GM18508 (cell line): ENCODE measurements at regions not wholly inside any gene's neighbourhood (a gene's known extent, or its start where the extent isn't known, plus 50 kb on each side); places are given as distances from the start of the nearest gene placed in this dataset.
"Not testable (repeated sequence)": the region's sequence is repeated elsewhere in the genome, so short reads cannot be mapped to it uniquely, and the experiment has no call there.

Source experiments
- ATAC-seq: cut with Tn5 transposase; IDR thresholded peaks from one replicate; pipeline ENCODE4 v1.9.1; 2021; ENCODE audit warnings: moderate number of reproducible peaks; ENCODE audit not compliant: insufficient read depth, unreplicated experiment

DNA sequence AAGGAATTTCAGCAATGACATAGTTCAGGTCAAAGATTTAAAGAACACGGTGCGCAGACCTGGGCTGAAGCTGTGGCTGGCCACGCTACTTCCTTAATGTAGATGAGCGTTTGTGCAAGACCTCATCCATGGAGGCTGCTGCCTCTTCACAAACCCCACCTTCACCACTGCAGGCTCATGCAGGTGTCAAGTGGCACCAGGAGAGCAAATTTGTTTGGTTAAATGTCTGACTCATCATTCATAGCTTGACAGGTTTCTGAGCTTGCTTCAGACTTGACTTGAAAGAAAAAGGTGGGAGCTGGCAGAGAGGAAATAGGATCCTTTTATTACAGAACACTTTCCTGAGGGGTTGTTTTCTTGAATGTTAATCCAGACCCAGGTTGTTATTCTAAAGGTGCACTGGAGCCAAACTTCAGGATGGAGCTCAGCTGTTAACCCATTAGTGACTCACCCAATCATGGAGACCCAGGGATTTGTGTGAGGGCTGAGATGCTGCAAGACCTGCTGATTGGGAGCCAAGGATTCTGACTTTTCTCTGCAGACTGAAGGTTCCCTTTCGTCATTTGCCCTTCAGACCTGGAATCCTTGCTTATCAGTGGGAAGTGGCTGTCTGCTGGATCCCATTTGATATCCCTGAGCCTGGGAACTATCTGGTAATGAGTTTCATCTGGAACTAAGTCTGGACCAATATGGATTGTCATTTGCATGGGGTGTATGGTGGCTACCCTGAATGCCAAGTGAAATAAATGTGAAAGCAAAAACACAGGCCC, 315.3 kb downstream of the PTTG2 start:
- ATAC-seq, result no peak

GRCh38 chr4:38278255-38278654, 318.1 kb downstream of the PTTG2 start:
- ATAC-seq, result no peak

- no peak for ATAC-seq
Observed at GRCh38 chr4:38279077-38279476, 318.9 kb downstream of the PTTG2 start.

GRCh38 chr4:38279650-38280322, 319.6 kb downstream of the PTTG2 start:
- ATAC-seq, result no peak

DNA sequence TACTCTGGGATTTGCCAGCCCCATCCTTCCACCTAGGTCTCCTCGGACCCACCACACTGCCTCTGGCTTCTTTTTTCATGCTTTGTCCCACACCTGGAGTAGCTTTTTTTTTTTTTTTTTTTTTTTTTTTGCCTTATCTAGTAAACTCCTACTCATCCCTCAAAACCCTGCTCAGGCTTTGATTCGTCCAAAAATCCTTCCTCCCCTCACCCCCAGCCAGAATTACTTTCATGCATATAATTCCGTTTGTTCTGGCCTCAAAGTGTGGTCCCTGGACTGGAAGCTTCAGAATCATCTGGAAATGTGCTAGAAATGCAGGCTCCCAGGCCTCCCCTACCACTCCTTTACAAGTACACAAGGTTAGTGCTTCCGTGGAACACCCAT, 320.1 kb downstream of the PTTG2 start:
- ATAC-seq, result no peak

DNA sequence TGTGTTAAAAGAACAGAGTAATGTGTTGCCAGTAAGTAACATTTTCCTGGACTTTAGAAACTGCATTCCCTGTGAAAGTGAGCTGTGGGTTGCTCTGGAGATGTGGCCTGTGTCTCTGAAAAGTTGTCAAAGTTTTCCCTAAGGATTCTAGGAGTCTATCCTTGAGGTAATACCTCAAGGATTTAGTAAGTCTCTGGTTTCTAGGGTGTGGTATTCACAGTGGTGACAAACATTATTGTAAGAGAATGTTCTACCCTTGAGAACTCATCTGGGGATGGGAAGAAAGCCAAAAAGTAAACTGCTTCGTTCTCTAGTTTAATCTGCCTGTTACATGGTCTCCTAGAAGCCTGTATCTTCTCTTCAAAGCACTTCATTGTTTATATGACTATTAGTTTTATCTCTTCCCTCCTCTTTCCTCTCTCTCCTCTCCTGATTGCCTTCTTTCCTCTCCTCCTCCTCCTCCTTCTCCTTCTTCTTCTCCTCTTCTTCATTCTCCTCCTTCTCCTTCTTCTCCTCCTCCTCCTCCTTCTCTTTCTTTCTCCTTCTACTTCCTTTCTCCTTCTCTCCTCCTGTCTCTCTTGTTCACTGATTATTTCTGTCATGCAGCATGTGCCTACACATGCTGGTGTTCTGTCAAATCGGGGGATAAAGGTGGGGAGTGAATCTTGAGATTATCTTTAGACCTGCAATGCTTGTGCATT, 321.3 kb downstream of the PTTG2 start:
- ATAC-seq, result no peak

DNA sequence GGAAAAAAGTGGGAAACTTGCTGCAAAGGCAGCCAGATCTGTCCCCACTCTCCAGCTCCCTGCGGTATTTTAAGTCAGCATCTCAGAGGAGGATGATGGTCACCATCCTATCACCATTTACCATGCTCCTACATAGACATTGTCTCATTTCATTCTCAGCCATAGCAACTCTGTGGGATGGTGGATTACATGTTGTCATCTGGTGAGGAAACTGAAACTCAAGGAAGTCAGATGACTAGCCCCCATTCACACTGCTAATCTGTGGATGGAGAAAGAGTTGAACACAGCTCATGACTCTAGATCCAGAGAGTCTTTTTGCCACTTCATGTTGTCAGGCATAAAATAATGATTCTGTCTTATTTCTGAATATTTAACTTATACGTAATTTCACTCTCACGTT, 323.5 kb downstream of the PTTG2 start:
- no peak for ATAC-seq

DNA sequence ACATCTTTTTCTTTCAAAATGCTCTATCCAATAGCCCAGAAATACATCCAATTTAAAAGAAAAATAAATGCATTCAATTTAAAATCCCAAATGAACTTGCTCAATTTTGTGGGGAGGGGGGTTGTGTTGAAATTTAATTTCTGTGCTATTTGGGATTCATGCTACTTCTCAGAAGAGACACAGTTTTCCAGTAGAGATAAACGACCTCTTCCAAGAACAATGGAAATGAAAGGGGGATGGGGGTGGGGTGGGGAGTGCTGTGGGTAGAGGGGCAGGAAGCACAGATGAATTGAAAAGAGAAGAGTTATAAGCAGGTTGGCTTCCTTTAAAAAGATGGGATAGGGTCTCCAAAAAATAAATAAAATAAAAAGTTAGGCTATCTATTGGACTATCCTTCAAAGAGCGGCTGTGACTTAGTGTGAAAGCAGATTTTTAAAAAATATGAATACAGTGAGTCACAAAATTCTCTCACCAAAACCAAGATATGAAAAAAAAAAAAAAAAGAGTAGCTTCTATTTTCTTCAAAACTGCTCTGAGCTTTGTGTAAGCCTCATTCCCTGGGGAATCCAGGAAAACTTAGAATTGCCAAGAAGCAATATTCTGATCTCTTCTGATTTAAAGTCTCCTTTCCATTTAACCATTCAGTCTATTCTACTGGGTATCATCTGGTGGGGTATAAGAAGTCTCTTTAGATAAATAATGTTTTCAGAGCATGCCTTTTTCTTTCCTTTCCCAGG, 324.3 kb downstream of the PTTG2 start:
- ATAC-seq, result no peak

DNA sequence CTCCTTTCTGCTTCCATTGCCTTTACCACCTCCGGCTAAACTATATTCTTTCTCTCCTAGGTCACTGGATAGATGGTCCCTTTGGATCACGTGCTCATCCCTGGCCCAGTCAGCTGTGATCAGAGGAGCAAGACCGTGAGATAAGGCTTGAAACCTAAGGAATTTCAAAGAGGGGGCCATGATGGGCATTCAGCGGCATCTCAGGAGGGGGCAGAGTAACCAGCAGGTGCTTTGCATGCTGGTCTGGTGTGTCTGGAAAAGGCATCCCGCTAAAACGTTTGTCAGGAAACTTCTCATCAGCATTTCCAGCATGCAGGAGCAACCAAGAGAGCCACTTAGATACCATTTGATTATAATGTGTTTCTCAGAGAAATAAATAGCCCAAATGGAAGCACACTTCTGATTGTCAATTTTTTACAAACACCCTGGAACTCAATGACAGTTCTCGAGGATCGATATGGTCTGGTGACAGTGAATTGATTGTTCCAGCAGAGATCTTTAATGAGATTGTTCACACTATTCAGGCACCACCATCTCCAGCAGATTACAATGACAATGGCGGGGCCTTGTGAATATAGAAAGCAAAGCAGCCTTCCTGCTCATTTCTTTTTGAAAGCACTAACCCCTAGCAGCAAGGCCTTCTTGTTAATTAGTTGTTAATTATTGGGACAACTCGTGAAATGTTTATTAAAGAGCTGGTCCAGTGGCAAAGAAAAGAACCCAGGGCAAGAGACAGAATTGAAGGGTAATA, 327.1 kb downstream of the PTTG2 start:
- ATAC-seq, result no peak

DNA sequence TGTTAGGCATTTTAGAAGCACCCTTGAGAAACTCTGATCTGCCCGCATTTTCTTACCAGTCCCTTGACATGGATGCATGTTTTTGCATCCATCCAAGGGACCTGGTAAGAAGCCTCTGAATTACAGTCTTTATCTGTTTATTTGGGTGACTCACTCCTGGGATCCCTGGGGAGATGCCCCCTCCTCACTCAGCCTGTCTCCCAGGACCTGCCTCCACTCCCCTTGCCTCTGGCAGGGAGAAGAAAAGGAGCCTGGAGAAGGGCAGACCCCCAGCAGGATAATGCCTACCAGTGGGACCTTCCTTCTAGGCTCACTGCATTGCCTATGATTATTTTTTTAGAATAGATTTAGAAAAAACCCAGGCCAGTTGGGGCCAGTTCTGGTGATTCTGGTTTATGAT, 329.4 kb downstream of the PTTG2 start:
- ATAC-seq, result no peak

- no peak for ATAC-seq
Observed at GRCh38 chr4:38290366-38290765, 330.2 kb downstream of the PTTG2 start.

- no peak for ATAC-seq
Observed at GRCh38 chr4:38290914-38291313, 330.7 kb downstream of the PTTG2 start.

- no peak for ATAC-seq
Observed at GRCh38 chr4:38292529-38292928, 332.3 kb downstream of the PTTG2 start.

- ATAC-seq, result no peak
Observed at GRCh38 chr4:38294238-38294637, 334.0 kb downstream of the PTTG2 start.

- no peak for ATAC-seq
Observed at GRCh38 chr4:38297061-38297460, 336.9 kb downstream of the PTTG2 start.

DNA sequence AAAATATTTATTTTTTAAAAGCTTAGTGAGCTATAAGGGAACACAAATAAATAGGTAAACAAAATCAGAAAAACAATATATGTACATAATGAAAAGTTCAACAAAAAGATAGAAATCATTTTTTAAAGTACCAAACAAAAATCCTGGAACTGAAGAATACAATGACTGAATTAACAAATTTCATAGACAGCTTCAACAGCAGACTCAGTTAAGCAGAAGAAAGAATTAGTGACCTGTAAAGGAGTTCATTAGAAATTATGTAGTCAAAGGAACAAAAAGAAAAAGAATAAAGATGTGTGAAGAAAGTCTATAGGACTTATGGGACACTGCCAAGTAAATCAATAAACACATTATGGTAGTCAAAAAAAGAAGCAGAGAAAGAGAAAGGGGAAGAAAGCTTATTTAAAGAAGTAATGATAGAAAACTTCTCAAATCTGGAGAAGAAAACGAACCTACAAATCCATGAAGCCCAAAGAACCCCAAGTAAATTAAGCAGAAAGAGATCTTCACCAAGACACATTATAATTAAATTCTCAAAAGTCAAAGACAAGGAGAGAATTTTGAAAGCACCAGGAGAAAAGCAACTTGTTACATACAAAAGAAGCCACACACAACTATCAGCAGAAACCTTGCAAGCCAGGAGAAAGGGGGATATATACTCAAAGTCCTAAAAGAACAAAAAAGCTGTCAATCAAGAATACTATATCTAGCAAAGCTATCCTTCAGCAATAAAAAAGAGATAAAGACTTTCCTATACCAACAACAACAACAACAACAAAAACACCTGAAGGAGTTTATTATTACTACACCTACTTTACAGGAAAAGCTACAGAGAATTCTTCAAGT, 338.9 kb downstream of the PTTG2 start:
- ATAC-seq, result no peak

- ATAC-seq, result no peak
Observed at GRCh38 chr4:38302910-38303309, 342.7 kb downstream of the PTTG2 start.

GRCh38 chr4:38304460-38304859, 344.3 kb downstream of the PTTG2 start:
- ATAC-seq, result not testable (repeated sequence)

DNA sequence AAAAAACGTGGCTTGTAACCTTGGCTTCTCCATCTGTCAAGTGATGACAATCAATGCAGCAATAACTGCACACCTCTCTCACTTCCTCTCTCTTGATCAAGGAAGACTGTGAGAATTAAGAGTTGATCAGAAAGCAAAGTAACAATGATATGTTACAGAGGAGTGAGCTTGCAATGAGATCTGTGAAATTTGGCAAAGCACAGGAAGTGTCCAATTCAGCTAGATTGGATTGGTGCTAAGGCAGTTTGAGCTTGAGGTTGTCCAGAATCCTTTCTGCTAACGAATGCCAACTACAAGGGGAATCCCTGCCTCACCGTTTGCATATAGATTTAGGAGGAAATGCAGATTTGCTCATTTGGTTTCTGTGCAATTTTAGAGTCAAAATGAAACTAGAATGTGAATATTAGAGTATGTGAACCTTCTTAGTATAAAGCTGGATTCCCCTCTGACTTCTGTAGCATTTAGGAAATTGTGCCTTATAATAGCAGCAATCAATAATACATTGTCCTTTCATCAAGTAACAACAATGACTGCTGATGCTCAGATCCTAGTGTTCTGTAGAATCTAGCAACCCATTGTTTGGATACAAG, 346.4 kb downstream of the PTTG2 start:
- ATAC-seq, result peak; percentile 45
